Erythroblast (primary cell): ENCODE measurements at regions not wholly inside any gene's neighbourhood (a gene's known extent, or its start where the extent isn't known, plus 50 kb on each side); places are given as distances from the start of the nearest gene placed in this dataset.

Source experiments
- GATA1 ChIP-seq: IDR thresholded peaks from 2 replicates; pipeline ENCODE4 v1.6.1; 2011; ENCODE audit warnings: low read depth, mild to moderate bottlenecking, control low read depth, low read length, moderate library complexity
- POLR2A ChIP-seq: IDR thresholded peaks from 2 replicates; pipeline ENCODE4 v1.6.1; 2011; ENCODE audit warnings: mild to moderate bottlenecking, low read length

- no peak for TF ChIP-seq POLR2A
- TF ChIP-seq GATA1: no peak
Observed at GRCh38 chr12:124509676-124510300, 57.6 kb downstream of the NCOR2 start.
